Panc1 (cell line): ENCODE measurements at regions not wholly inside any gene's neighbourhood (a gene's known extent, or its start where the extent isn't known, plus 50 kb on each side); places are given as distances from the start of the nearest gene placed in this dataset.

Source experiments
- ATAC-seq: fragments of 200-7000 bp; cut with Tn5 transposase; 2 replicates; pipeline ENCODE4 v1.9.1; 2020; ENCODE audit warnings: mild to moderate bottlenecking, moderate library complexity
- BruUV-seq: library from RNA; stranded (reverse); fragments of 400-500 nt; replicated peaks from 2 replicates; lab custom pipeline; 2021; lab: Mats Ljungman, UMichigan
- CTCF ChIA-PET: fragments of 300-600 bp; sonication (Branson Sonifier 250); formaldehyde crosslinking; loops from one replicate; lab custom pipeline; 2022; ENCODE audit warnings: antibody characterized with exemption; lab: Charles Lee
- POLR2A ChIA-PET: fragments of 300-600 bp; sonication (Branson Sonifier 250); formaldehyde crosslinking; loops from one replicate; lab custom pipeline; 2022; ENCODE audit warnings: antibody characterized with exemption; lab: Charles Lee
- DNase-seq: peaks from one replicate; pipeline ENCODE4 v3.0.0-alpha.2; 2010; ENCODE audit warnings: low read depth, low spot score
- H3K27ac ChIP-seq: 2 replicates; pipeline ENCODE4 v1.5.1; 2011; ENCODE audit warnings: mild to moderate bottlenecking, low read length, inconsistent platforms
- H3K27me3 ChIP-seq: fragments of 200-500 bp; sonication (Bioruptor generic); 2 replicates; pipeline ENCODE4 v1.6.0; 2014; ENCODE audit warnings: low read length, inconsistent platforms; ENCODE audit not compliant: control insufficient read depth, insufficient read depth
- H3K36me3 ChIP-seq: fragments of 200-500 bp; sonication (Bioruptor generic); 2 replicates; pipeline ENCODE4 v1.5.1; 2014; ENCODE audit warnings: inconsistent platforms, mild to moderate bottlenecking, low read length, moderate library complexity; ENCODE audit not compliant: control insufficient read depth, insufficient read depth
- H3K4me1 ChIP-seq: 2 replicates; pipeline ENCODE4 v1.5.1; 2011; ENCODE audit warnings: inconsistent platforms, mild to moderate bottlenecking, low read length, moderate library complexity; ENCODE audit not compliant: control insufficient read depth, insufficient read depth
- H3K4me3 ChIP-seq, 2 experiments: 2 replicates each; pipeline ENCODE4 v1.5.1; 2011 to 2012; ENCODE audit warnings: low read depth in 2 of 2, low read length in 2 of 2, mild to moderate bottlenecking in 2 of 2, inconsistent platforms in 1 of 2, moderate library complexity in 1 of 2
- H3K9me3 ChIP-seq: fragments of 200-500 bp; sonication (Bioruptor generic); 2 replicates; pipeline ENCODE4 v1.5.1; 2014; ENCODE audit warnings: low read depth, mild to moderate bottlenecking, inconsistent platforms, low read length, moderate library complexity; ENCODE audit not compliant: control insufficient read depth, insufficient read depth
- POLR2AphosphoS5 ChIP-seq: IDR thresholded peaks from 2 replicates; pipeline ENCODE4 v1.6.1; 2012; ENCODE audit warnings: mild to moderate bottlenecking, low read depth, low read length, moderate library complexity
- SIN3A ChIP-seq: IDR thresholded peaks from 2 replicates; pipeline ENCODE4 v1.6.1; 2012; ENCODE audit warnings: low read depth, mild to moderate bottlenecking, low read length, moderate library complexity, borderline replicate concordance; ENCODE audit not compliant: insufficient read depth
- TCF7L2 ChIP-seq: IDR thresholded peaks from 2 replicates; pipeline ENCODE4 v1.6.1; 2011; ENCODE audit warnings: mild to moderate bottlenecking, low read depth, low read length, inconsistent platforms
- in situ Hi-C: cut with HindIII; loops from 2 replicates; pipeline ENCODE4 v1.10.0; 2016; ENCODE audit warnings: low sequenced_read_pairs, low pct_unique_long_range_greater_than_20kb
- intact Hi-C: fragments of 100-400 bp; cut with micrococcal nuclease; formaldehyde crosslinking; loops from one replicate; pipeline ENCODE4 v1.10.0; 2022; ENCODE audit not compliant: unreplicated experiment
- TF ChIP-seq, protein P1 (sequence below): fragments of 450-650 bp; IDR thresholded peaks from 2 replicates; pipeline ENCODE4 v1.5.1; 2017; ENCODE audit warnings: mild to moderate bottlenecking
- TF ChIP-seq, protein P2 (sequence below), 2 experiments: IDR thresholded peaks; 2 replicates each; pipeline ENCODE4 v1.6.1; 2011 to 2012; ENCODE audit warnings: low read depth in 2 of 2, control low read depth in 1 of 2, low read length in 1 of 2, mild to moderate bottlenecking in 1 of 2, moderate library complexity in 1 of 2; ENCODE audit not compliant: insufficient read depth in 1 of 2

- in situ Hi-C loops (no loop called here), intact Hi-C loops (no loop called here)
- DNase-seq = no peak
- TF ChIP-seq POLR2AphosphoS5 = no peak
- no peak for TF ChIP-seq SIN3A
- TF ChIP-seq, protein P1, sequence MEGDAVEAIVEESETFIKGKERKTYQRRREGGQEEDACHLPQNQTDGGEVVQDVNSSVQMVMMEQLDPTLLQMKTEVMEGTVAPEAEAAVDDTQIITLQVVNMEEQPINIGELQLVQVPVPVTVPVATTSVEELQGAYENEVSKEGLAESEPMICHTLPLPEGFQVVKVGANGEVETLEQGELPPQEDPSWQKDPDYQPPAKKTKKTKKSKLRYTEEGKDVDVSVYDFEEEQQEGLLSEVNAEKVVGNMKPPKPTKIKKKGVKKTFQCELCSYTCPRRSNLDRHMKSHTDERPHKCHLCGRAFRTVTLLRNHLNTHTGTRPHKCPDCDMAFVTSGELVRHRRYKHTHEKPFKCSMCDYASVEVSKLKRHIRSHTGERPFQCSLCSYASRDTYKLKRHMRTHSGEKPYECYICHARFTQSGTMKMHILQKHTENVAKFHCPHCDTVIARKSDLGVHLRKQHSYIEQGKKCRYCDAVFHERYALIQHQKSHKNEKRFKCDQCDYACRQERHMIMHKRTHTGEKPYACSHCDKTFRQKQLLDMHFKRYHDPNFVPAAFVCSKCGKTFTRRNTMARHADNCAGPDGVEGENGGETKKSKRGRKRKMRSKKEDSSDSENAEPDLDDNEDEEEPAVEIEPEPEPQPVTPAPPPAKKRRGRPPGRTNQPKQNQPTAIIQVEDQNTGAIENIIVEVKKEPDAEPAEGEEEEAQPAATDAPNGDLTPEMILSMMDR = no peak
- no peak for TF ChIP-seq TCF7L2
- TF ChIP-seq, protein P2, sequence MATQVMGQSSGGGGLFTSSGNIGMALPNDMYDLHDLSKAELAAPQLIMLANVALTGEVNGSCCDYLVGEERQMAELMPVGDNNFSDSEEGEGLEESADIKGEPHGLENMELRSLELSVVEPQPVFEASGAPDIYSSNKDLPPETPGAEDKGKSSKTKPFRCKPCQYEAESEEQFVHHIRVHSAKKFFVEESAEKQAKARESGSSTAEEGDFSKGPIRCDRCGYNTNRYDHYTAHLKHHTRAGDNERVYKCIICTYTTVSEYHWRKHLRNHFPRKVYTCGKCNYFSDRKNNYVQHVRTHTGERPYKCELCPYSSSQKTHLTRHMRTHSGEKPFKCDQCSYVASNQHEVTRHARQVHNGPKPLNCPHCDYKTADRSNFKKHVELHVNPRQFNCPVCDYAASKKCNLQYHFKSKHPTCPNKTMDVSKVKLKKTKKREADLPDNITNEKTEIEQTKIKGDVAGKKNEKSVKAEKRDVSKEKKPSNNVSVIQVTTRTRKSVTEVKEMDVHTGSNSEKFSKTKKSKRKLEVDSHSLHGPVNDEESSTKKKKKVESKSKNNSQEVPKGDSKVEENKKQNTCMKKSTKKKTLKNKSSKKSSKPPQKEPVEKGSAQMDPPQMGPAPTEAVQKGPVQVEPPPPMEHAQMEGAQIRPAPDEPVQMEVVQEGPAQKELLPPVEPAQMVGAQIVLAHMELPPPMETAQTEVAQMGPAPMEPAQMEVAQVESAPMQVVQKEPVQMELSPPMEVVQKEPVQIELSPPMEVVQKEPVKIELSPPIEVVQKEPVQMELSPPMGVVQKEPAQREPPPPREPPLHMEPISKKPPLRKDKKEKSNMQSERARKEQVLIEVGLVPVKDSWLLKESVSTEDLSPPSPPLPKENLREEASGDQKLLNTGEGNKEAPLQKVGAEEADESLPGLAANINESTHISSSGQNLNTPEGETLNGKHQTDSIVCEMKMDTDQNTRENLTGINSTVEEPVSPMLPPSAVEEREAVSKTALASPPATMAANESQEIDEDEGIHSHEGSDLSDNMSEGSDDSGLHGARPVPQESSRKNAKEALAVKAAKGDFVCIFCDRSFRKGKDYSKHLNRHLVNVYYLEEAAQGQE (IDR thresholded peaks at IDR 0.05; ENCODE audit: insufficient read depth in 1 of 2, low read depth in 2 of 2, low read length in 1 of 2) = no peak
- no peak overlapping the region for H3K27ac ChIP-seq
- no peaks in the 10 kb centered on the region for H3K36me3 ChIP-seq
- H3K9me3 ChIP-seq = no peaks in the 10 kb centered on the region
- POLR2A ChIA-PET = no interaction called here
- no TSS peak for BruUV-seq
- no peaks in the 10 kb centered on the region for H3K4me1 ChIP-seq
- no peak for ATAC-seq
- no peaks in the 10 kb centered on the region for H3K27me3 ChIP-seq
- H3K4me3 ChIP-seq = no peak overlapping the region
- CTCF ChIA-PET = no interaction called here
Measured at GRCh38 chr9:86713970-86714369, 233.3 kb downstream of the GAS1 start.

DNA sequence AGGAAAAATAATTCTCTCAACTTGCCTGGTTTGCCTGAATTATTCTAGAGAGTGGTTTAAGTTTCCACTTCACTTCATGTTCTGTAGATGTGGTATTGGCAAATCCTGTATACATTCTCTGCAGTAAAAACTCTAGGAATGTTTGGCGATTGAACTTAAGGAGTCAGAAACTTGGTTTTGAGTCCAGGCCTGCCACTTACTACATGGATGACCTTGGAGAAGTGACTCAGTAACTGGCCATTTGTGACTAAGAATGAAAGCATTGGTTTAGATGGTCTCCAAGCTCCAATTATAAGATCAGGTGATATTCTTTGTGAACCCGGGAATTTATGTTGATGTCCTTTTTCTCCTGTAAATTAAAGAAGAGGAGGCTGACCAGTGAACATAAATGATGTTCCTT is 233.8 kb downstream of the GAS1 start:
- CTCF ChIA-PET = no interaction called here
- no peak for DNase-seq
- H3K27ac ChIP-seq = no peak overlapping the region

More for the DNA sequence above, 233.8 kb downstream of the GAS1 start:
- no peaks in the 10 kb centered on the region for H3K27me3 ChIP-seq
- ATAC-seq = no peak
- no peaks in the 10 kb centered on the region for H3K4me1 ChIP-seq
- intact Hi-C loops (no loop called here), in situ Hi-C loops (no loop called here)
- H3K36me3 ChIP-seq = no peaks in the 10 kb centered on the region
- no peak overlapping the region for H3K4me3 ChIP-seq
- POLR2A ChIA-PET = no interaction called here
- no peak for TF ChIP-seq SIN3A
- TF ChIP-seq, protein P1 = no peak
- TF ChIP-seq TCF7L2 = no peak
- no peak for TF ChIP-seq POLR2AphosphoS5
- TF ChIP-seq, protein P2 (IDR thresholded peaks at IDR 0.05; ENCODE audit: insufficient read depth in 1 of 2, low read depth in 2 of 2, low read length in 1 of 2) = no peak
- BruUV-seq = no TSS peak
- no peaks in the 10 kb centered on the region for H3K9me3 ChIP-seq
